ENCODE measurements at regions not wholly inside any gene's neighbourhood (a gene's known extent, or its start where the extent isn't known, plus 50 kb on each side); places are given as distances from the start of the nearest gene placed in this dataset.

- Histone ChIP-seq H3K27me3 (ENCODE audit: control insufficient read depth, extremely low read depth, insufficient read depth, low read length) (no peaks in the 10 kb centered on the region), H3K27ac (ENCODE audit: control insufficient read depth, insufficient read depth, low read length) (no peak overlapping the region), H3K79me2 (ENCODE audit: control insufficient read depth, insufficient read depth, low read length) (no peaks in the 10 kb centered on the region), H3K9me3 (ENCODE audit: control insufficient read depth, low read depth, low read length) (no peaks in the 10 kb centered on the region), H3K36me3 (ENCODE audit: control insufficient read depth in 2 of 2, extremely low read depth in 1 of 2, insufficient read depth in 2 of 2, low read length in 2 of 2) (no peaks in the 10 kb centered on the region), H3K4me1 (ENCODE audit: control insufficient read depth, extremely low read depth, insufficient read depth, low read length) (no peaks in the 10 kb centered on the region), H3K9ac (ENCODE audit: control insufficient read depth, extremely low read depth, insufficient read depth, low read length) (no peak overlapping the region), H2AFZ (ENCODE audit: control insufficient read depth, low read length) (no peak overlapping the region), H3K4me2 (ENCODE audit: control insufficient read depth, extremely low read depth, insufficient read depth, low read depth, low read length) (no peak overlapping the region), H3K4me3 (ENCODE audit: control insufficient read depth in 2 of 3, extremely low read depth in 1 of 3, insufficient read depth in 2 of 3, low read depth in 1 of 3, low read length in 3 of 3) (no peak overlapping the region), H3K9me1 (ENCODE audit: control insufficient read depth, extremely low read depth, insufficient read depth, low read length) (no peaks in the 10 kb centered on the region), H4K20me1 (ENCODE audit: control insufficient read depth, extremely low read depth, insufficient read depth, low read length) (no peaks in the 10 kb centered on the region)
- FAIRE-seq (no peak), DNase-seq (ENCODE audit: low read depth, low spot score) (no peak)
- TF ChIP-seq EZH2 (IDR thresholded peaks at IDR 0.05; ENCODE audit: low read length) (no peak), CTCF (optimal IDR thresholded peaks at IDR 0.05 in 1 of 3, IDR thresholded peaks at IDR 0.05 in 1 of 3, conservative IDR thresholded peaks at IDR 0.05 in 1 of 3; ENCODE audit: extremely low read depth in 1 of 3, insufficient read depth in 2 of 3, low read length in 3 of 3) (no peak)
- dilution Hi-C loops (cut with MboI; ENCODE audit: extremely low pct_ligation_motif_present, low sequenced_read_pairs) = no loop called here
Measured at GRCh38 chr5:106142116-106142515, 1528.6 kb downstream of the EFNA5 start.

GRCh38 chr5:106140101-106140500 is 1530.6 kb downstream of the EFNA5 start:
- Histone ChIP-seq H3K9me3 (ENCODE audit: control insufficient read depth, low read depth, low read length) (no peaks in the 10 kb centered on the region), H3K4me1 (ENCODE audit: control insufficient read depth, extremely low read depth, insufficient read depth, low read length) (no peaks in the 10 kb centered on the region), H4K20me1 (ENCODE audit: control insufficient read depth, extremely low read depth, insufficient read depth, low read length) (no peaks in the 10 kb centered on the region), H3K4me3 (ENCODE audit: control insufficient read depth in 2 of 3, extremely low read depth in 1 of 3, insufficient read depth in 2 of 3, low read depth in 1 of 3, low read length in 3 of 3) (no peak overlapping the region), H2AFZ (ENCODE audit: control insufficient read depth, low read length) (no peak overlapping the region), H3K4me2 (ENCODE audit: control insufficient read depth, extremely low read depth, insufficient read depth, low read depth, low read length) (no peak overlapping the region), H3K9me1 (ENCODE audit: control insufficient read depth, extremely low read depth, insufficient read depth, low read length) (no peaks in the 10 kb centered on the region), H3K79me2 (ENCODE audit: control insufficient read depth, insufficient read depth, low read length) (no peaks in the 10 kb centered on the region), H3K36me3 (ENCODE audit: control insufficient read depth in 2 of 2, extremely low read depth in 1 of 2, insufficient read depth in 2 of 2, low read length in 2 of 2) (no peaks in the 10 kb centered on the region), H3K9ac (ENCODE audit: control insufficient read depth, extremely low read depth, insufficient read depth, low read length) (no peak overlapping the region), H3K27me3 (ENCODE audit: control insufficient read depth, extremely low read depth, insufficient read depth, low read length) (no peaks in the 10 kb centered on the region), H3K27ac (ENCODE audit: control insufficient read depth, insufficient read depth, low read length) (no peak overlapping the region)
- TF ChIP-seq CTCF (optimal IDR thresholded peaks at IDR 0.05 in 1 of 3, IDR thresholded peaks at IDR 0.05 in 1 of 3, conservative IDR thresholded peaks at IDR 0.05 in 1 of 3; ENCODE audit: extremely low read depth in 1 of 3, insufficient read depth in 2 of 3, low read length in 3 of 3) (no peak), EZH2 (IDR thresholded peaks at IDR 0.05; ENCODE audit: low read length) (no peak)
- dilution Hi-C loops (cut with MboI; ENCODE audit: extremely low pct_ligation_motif_present, low sequenced_read_pairs) = no loop called here
- no peak for FAIRE-seq
- DNase-seq (ENCODE audit: low read depth, low spot score) = no peak
